B cell (primary cell): ENCODE measurements at regions not wholly inside any gene's neighbourhood (a gene's known extent, or its start where the extent isn't known, plus 50 kb on each side); places are given as distances from the start of the nearest gene placed in this dataset.
"Not testable (repeated sequence)": the region's sequence is repeated elsewhere in the genome, so short reads cannot be mapped to it uniquely, and the experiment has no call there.

Experiments used
- ATAC-seq: fragments of 200-7000 bp; cut with Tn5 transposase; one replicate; pipeline ENCODE4 v1.10.0; 2021; ENCODE audit warnings: low read depth, mild to moderate bottlenecking, moderate number of reproducible peaks, moderate library complexity
- CTCF ChIA-PET: fragments of 350-600 bp; sonication (Branson Sonifier 250); formaldehyde crosslinking; loops from one replicate; lab custom pipeline; 2021; ENCODE audit warnings: antibody characterized with exemption, inconsistent platforms; lab: Charles Lee
- POLR2A ChIA-PET: fragments of 350-600 bp; sonication (Branson Sonifier 250); formaldehyde crosslinking; loops from one replicate; lab custom pipeline; 2021; ENCODE audit warnings: antibody characterized with exemption; lab: Charles Lee
- DNase-seq: peaks from one replicate; pipeline ENCODE4 v3.0.0; 2013
- H2AFZ ChIP-seq: 2 replicates; pipeline ENCODE4 v1.6.1; 2012; ENCODE audit warnings: mild to moderate bottlenecking, low read depth, low read length; ENCODE audit not compliant: insufficient read depth, poor library complexity, severe bottlenecking
- H3K27ac ChIP-seq, 2 donors: 1 replicate in 1 of 2; 2 replicates in 1 of 2; pipeline ENCODE4 v1.5.1; 2012 to 2013; ENCODE audit warnings: low read length in 2 of 2, mild to moderate bottlenecking in 2 of 2, moderate library complexity in 1 of 2
- H3K27me3 ChIP-seq, 4 experiments: fragments of 200-600 bp in 1 of 4; sonication (generic) in 1 of 4; replicated peaks in 1 of 4; 1 replicate in 2 of 4; 2 replicates in 2 of 4; pipeline versions ENCODE4 v1.6.1 to v1.7.0; 2013 to 2016; ENCODE audit warnings: low read length in 3 of 4, mild to moderate bottlenecking in 2 of 4, mixed read lengths in 1 of 4, moderate library complexity in 1 of 4; ENCODE audit not compliant: insufficient read depth in 4 of 4, control insufficient read depth in 3 of 4; ENCODE audit errors: control extremely low read depth in 1 of 4
- H3K36me3 ChIP-seq, 2 experiments: replicated peaks in 1 of 2; 1 replicate in 1 of 2; 2 replicates in 1 of 2; pipeline versions ENCODE4 v1.6.1 to v1.7.1; 2013; ENCODE audit warnings: low read length in 1 of 2; ENCODE audit not compliant: insufficient read depth in 2 of 2, control insufficient read depth in 1 of 2; ENCODE audit errors: control extremely low read depth in 1 of 2, extremely low read depth in 1 of 2
- H3K4me1 ChIP-seq, 2 donors: fragments of 200-600 bp in 1 of 2; sonication (generic) in 1 of 2; 1 replicate in 1 of 2; 2 replicates in 1 of 2; pipeline versions ENCODE4 v1.5.1 to v1.6.1; 2013 to 2017; ENCODE audit warnings: low read length in 2 of 2; ENCODE audit not compliant: control insufficient read depth in 2 of 2, insufficient read depth in 2 of 2
- H3K4me2 ChIP-seq: replicated peaks from 2 replicates; pipeline ENCODE3; 2012; ENCODE audit warnings: mild to moderate bottlenecking, low read depth, low read length; ENCODE audit not compliant: poor library complexity, severe bottlenecking
- H3K4me3 ChIP-seq, 5 experiments: fragments of 200-600 bp in 1 of 5; sonication (generic) in 1 of 5; 1 replicate in 3 of 5; 2 replicates in 2 of 5; pipeline versions ENCODE4 v1.5.1 to v1.7.0; 2011 to 2016; ENCODE audit warnings: low read length in 4 of 5, mild to moderate bottlenecking in 4 of 5, low read depth in 2 of 5, control low read depth in 1 of 5, moderate library complexity in 1 of 5; ENCODE audit not compliant: insufficient read depth in 1 of 5; ENCODE audit errors: control extremely low read depth in 1 of 5, extremely low read depth in 1 of 5
- H3K79me2 ChIP-seq: fragments of 200-600 bp; sonication (generic); one replicate; pipeline ENCODE4 v1.6.0; 2016; ENCODE audit warnings: low read length; ENCODE audit not compliant: control insufficient read depth, insufficient read depth
- H3K9ac ChIP-seq: fragments of 200-600 bp; sonication (generic); 2 replicates; pipeline ENCODE4 v1.6.1; 2017; ENCODE audit warnings: mild to moderate bottlenecking, low read length, moderate library complexity
- H3K9me3 ChIP-seq, 3 donors: one replicate each; pipeline versions ENCODE4 v1.6.1 to v1.7.1; 2013; ENCODE audit warnings: low read length in 2 of 3; ENCODE audit not compliant: control insufficient read depth in 2 of 3, insufficient read depth in 1 of 3; ENCODE audit errors: control extremely low read depth in 1 of 3
- H4K20me1 ChIP-seq: 2 replicates; pipeline ENCODE4 v1.6.0; 2012; ENCODE audit warnings: mild to moderate bottlenecking, low read length; ENCODE audit not compliant: insufficient read depth, control insufficient read depth, poor library complexity, severe bottlenecking
- H3K27ac Mint-ChIP-seq: one replicate; pipeline ENCODE4 v1.8.0; 2021; ENCODE audit warnings: mixed read lengths
- H3K27me3 Mint-ChIP-seq: one replicate; pipeline ENCODE4 v1.8.0; 2021; ENCODE audit warnings: mixed read lengths
- H3K4me1 Mint-ChIP-seq: one replicate; pipeline ENCODE4 v1.8.0; 2021; ENCODE audit warnings: mixed read lengths
- H3K4me3 Mint-ChIP-seq: one replicate; pipeline ENCODE4 v1.8.0; 2021; ENCODE audit warnings: mixed read lengths
- H3K9me3 Mint-ChIP-seq: one replicate; pipeline ENCODE4 v1.8.0; 2022; ENCODE audit warnings: mixed read lengths; ENCODE audit not compliant: insufficient read depth
- CTCF ChIP-seq: fragments of 200-600 bp; IDR thresholded peaks from one replicate; pipeline ENCODE4 v1.8.0; 2022; ENCODE audit warnings: antibody characterized with exemption, mild to moderate bottlenecking
- EZH2 ChIP-seq: IDR thresholded peaks from 2 replicates; pipeline ENCODE4 v1.6.1; 2012; ENCODE audit warnings: borderline replicate concordance, low read depth, mild to moderate bottlenecking, moderate library complexity, low read length; ENCODE audit not compliant: insufficient read depth, poor library complexity, severe bottlenecking
- WGBS: methylation state at CpG from one replicate; pipeline ENCODE4 v1.1.5; 2013; ENCODE audit warnings: missing lambda C conversion rate; ENCODE audit not compliant: insufficient coverage; 5-methylcytosine and 5-hydroxymethylcytosine counted together
- intact Hi-C: fragments of 100-400 bp; cut with micrococcal nuclease; formaldehyde crosslinking; loops from one replicate; pipeline ENCODE4 v1.10.0; 2022

GRCh38 chr5:28391277-28391676 lies 1352.9 kb upstream of the CDH9 start:
- Histone ChIP-seq H3K4me2 (no peak overlapping the region), H3K27ac (no peak overlapping the region), H3K79me2 (no peaks in the 10 kb centered on the region), H3K36me3 (no peaks in the 10 kb centered on the region), H3K4me1 (no peaks in the 10 kb centered on the region), H3K27me3 (no peaks in the 10 kb centered on the region), H3K4me3 (no peak overlapping the region), H4K20me1 (no peaks in the 10 kb centered on the region), H3K9me3 (peaks cover 0 to 2% (median 0%) of the 10 kb centered on the region in 3 donors), H3K9ac (no peak overlapping the region), H2AFZ (no peak overlapping the region)
- no peak for DNase-seq
- ChIA-PET POLR2A (no interaction called here), CTCF (no interaction called here)
- H3K27me3 Mint-ChIP-seq: no peaks in the 10 kb centered on the region
- H3K9me3 Mint-ChIP-seq: no peaks in the 10 kb centered on the region
- H3K27ac Mint-ChIP-seq: no peak overlapping the region
- no peak overlapping the region for H3K4me3 Mint-ChIP-seq
- intact Hi-C loops: no loop called here
- H3K4me1 Mint-ChIP-seq: no peaks in the 10 kb centered on the region
- WGBS: 89% methylated on average over 1 of the region's 1 CpG
- no peak for TF ChIP-seq EZH2
- TF ChIP-seq CTCF: no peak
- no peak for ATAC-seq

GRCh38 chr5:28390341-28390740 lies 1352.0 kb upstream of the CDH9 start:
- no peak overlapping the region for H3K9ac ChIP-seq
- ATAC-seq: no peak
- WGBS: no CpG with 5 or more reads among the region's 1 CpG
- no peak overlapping the region for H2AFZ ChIP-seq
- no peaks in the 10 kb centered on the region for H3K79me2 ChIP-seq
- no peaks in the 10 kb centered on the region for H3K27me3 ChIP-seq
- H3K4me3 ChIP-seq: no peak overlapping the region
- no peaks in the 10 kb centered on the region for H3K36me3 ChIP-seq
- Mint-ChIP-seq H3K9me3 (no peaks in the 10 kb centered on the region), H3K4me3 (no peak overlapping the region), H3K27me3 (no peaks in the 10 kb centered on the region), H3K4me1 (no peaks in the 10 kb centered on the region), H3K27ac (no peak overlapping the region)
- H4K20me1 ChIP-seq: no peaks in the 10 kb centered on the region
- no peak overlapping the region for H3K4me2 ChIP-seq
- CTCF ChIA-PET: no interaction called here
- no peaks in the 10 kb centered on the region for H3K9me3 ChIP-seq
- no peak overlapping the region for H3K27ac ChIP-seq
- intact Hi-C loops: no loop called here
- H3K4me1 ChIP-seq: no peaks in the 10 kb centered on the region
- POLR2A ChIA-PET: no interaction called here
- DNase-seq: no peak
- no peak for TF ChIP-seq EZH2
- no peak for TF ChIP-seq CTCF

GRCh38 chr5:28389727-28390126 lies 1351.3 kb upstream of the CDH9 start:
- H2AFZ ChIP-seq, H3K36me3 ChIP-seq, DNase-seq, H3K4me2 ChIP-seq, CTCF ChIA-PET, H3K27ac ChIP-seq, H3K27me3 Mint-ChIP-seq, H3K27ac Mint-ChIP-seq, H3K9ac ChIP-seq, H3K9me3 Mint-ChIP-seq, POLR2A ChIA-PET, H3K27me3 ChIP-seq, H3K4me1 Mint-ChIP-seq, intact Hi-C loops, ATAC-seq, H3K4me1 ChIP-seq, H3K79me2 ChIP-seq, H3K9me3 ChIP-seq, H3K4me3 ChIP-seq, H3K4me3 Mint-ChIP-seq, H4K20me1 ChIP-seq: not testable (repeated sequence)
- 100% methylated on average over 1 of the region's 3 CpGs for WGBS
